Nucleus accumbens (tissue), 56 donors: ENCODE measurements at regions not wholly inside any gene's neighbourhood (a gene's known extent, or its start where the extent isn't known, plus 50 kb on each side); places are given as distances from the start of the nearest gene placed in this dataset.

Source experiments
- DNase-seq, 56 donors: peaks; one replicate each; lab custom pipeline; 2025; lab: John Stamatoyannopoulos, UW

- no peak for DNase-seq
Observed at GRCh38 chr13:40175639-40176038, 490.8 kb downstream of the FOXO1 start.

- DNase-seq: no peak
Observed at GRCh38 chr13:40176242-40176641, 490.2 kb downstream of the FOXO1 start.

GRCh38 chr13:40178130-40178529 is 488.3 kb downstream of the FOXO1 start:
- DNase-seq: no peak

- no peak for DNase-seq
Observed at GRCh38 chr13:40179445-40180281, 486.8 kb downstream of the FOXO1 start.

GRCh38 chr13:40180776-40181175 is 485.7 kb downstream of the FOXO1 start:
- no peak for DNase-seq

GRCh38 chr13:40181203-40181845 is 485.1 kb downstream of the FOXO1 start:
- DNase-seq: no peak

- no peak for DNase-seq
Observed at GRCh38 chr13:40182591-40182990, 483.9 kb downstream of the FOXO1 start.

- no peak for DNase-seq
Observed at GRCh38 chr13:40185414-40185813, 481.0 kb downstream of the FOXO1 start.

- DNase-seq: no peak
Observed at GRCh38 chr13:40186041-40186440, 480.4 kb downstream of the FOXO1 start.

GRCh38 chr13:40186626-40187323 is 479.7 kb downstream of the FOXO1 start:
- no peak for DNase-seq

- no peak for DNase-seq
Observed at GRCh38 chr13:40187324-40187795, 479.1 kb downstream of the FOXO1 start.

- DNase-seq: no peak
Observed at GRCh38 chr13:40187841-40188591, 478.4 kb downstream of the FOXO1 start.

GRCh38 chr13:40189426-40189825 is 477.0 kb downstream of the FOXO1 start:
- DNase-seq: no peak

GRCh38 chr13:40189898-40190630 is 476.4 kb downstream of the FOXO1 start:
- peak in 54 of 56 donors; percentile 27 to 89 (median 77) for DNase-seq

- peak in 51 of 56 donors; percentile 14 to 87 (median 66) for DNase-seq
Observed at GRCh38 chr13:40190641-40191100, 475.8 kb downstream of the FOXO1 start.

- peak in 22 of 56 donors; percentile 7 to 54 (median 26) for DNase-seq
Observed at GRCh38 chr13:40191186-40191980, 475.1 kb downstream of the FOXO1 start.

GRCh38 chr13:40192452-40192851 is 474.0 kb downstream of the FOXO1 start:
- peak in 10 of 56 donors; percentile 25 to 72 (median 48) for DNase-seq

- DNase-seq: peak in 20 of 56 donors; percentile 22 to 72 (median 46)
Observed at GRCh38 chr13:40192858-40193257, 473.6 kb downstream of the FOXO1 start.
